SK-N-SH treated with all-trans-retinoic acid at 6 μM for 48 hours (cell line): ENCODE measurements at regions not wholly inside any gene's neighbourhood (a gene's known extent, or its start where the extent isn't known, plus 50 kb on each side); places are given as distances from the start of the nearest gene placed in this dataset.

Experiments
- ATAC-seq: fragments of 200-7000 bp; cut with Tn5 transposase; 3 replicates; pipeline ENCODE4 v1.9.1; 2020; ENCODE audit warnings: mild to moderate bottlenecking, moderate library complexity
- ARNTL ChIP-seq: fragments of 450-650 bp; formaldehyde crosslinking; IDR thresholded peaks from 2 replicates; pipeline ENCODE4 v1.5.0; 2020; ENCODE audit warnings: low read depth, mild to moderate bottlenecking, moderate library complexity, borderline replicate concordance
- BACH2 ChIP-seq: fragments of 250-450 bp; sonication (Bioruptor Pico); IDR thresholded peaks from 2 replicates; pipeline ENCODE4 v1.9.0; 2021; ENCODE audit warnings: mild to moderate bottlenecking, borderline replicate concordance
- CSDC2 ChIP-seq: fragments of 250-450 bp; sonication (Bioruptor Pico); IDR thresholded peaks from 2 replicates; pipeline ENCODE4 v1.5.0; 2020; ENCODE audit warnings: mild to moderate bottlenecking, moderate library complexity
- ESRRG ChIP-seq: fragments of 250-450 bp; sonication (Bioruptor Pico); IDR thresholded peaks from 2 replicates; pipeline ENCODE4 v1.6.1; 2021; ENCODE audit warnings: mild to moderate bottlenecking
- ISL1 ChIP-seq: fragments of 250-450 bp; sonication (Bioruptor Pico); IDR thresholded peaks from 2 replicates; pipeline ENCODE4 v2.1.2; 2022; ENCODE audit warnings: mild to moderate bottlenecking, moderate library complexity
- PPARA ChIP-seq: fragments of 250-450 bp; sonication (Bioruptor Pico); IDR thresholded peaks from 2 replicates; pipeline ENCODE4 v1.5.0; 2020; ENCODE audit warnings: mild to moderate bottlenecking, borderline replicate concordance
- RARB ChIP-seq: fragments of 250-450 bp; sonication (Bioruptor Pico); IDR thresholded peaks from 2 replicates; pipeline ENCODE4 v1.8.0; 2021; ENCODE audit warnings: mild to moderate bottlenecking, moderate library complexity
- TCF4 ChIP-seq: fragments of 250-450 bp; sonication (Bioruptor Pico); IDR thresholded peaks from 2 replicates; pipeline ENCODE4 v1.8.0; 2021; ENCODE audit warnings: mild to moderate bottlenecking, moderate library complexity, borderline replicate concordance
- TOX ChIP-seq: fragments of 250-450 bp; sonication (Bioruptor Pico); IDR thresholded peaks from 2 replicates; pipeline ENCODE4 v1.8.0; 2021; ENCODE audit warnings: mild to moderate bottlenecking, moderate library complexity, borderline replicate concordance
- ZC3H10 ChIP-seq: fragments of 250-450 bp; sonication (Bioruptor Pico); IDR thresholded peaks from 2 replicates; pipeline ENCODE4 v1.5.1; 2021; ENCODE audit warnings: mild to moderate bottlenecking, moderate library complexity
- ZFP3 ChIP-seq: fragments of 250-450 bp; sonication (Bioruptor Pico); IDR thresholded peaks from 2 replicates; pipeline ENCODE4 v1.5.0; 2020; ENCODE audit warnings: mild to moderate bottlenecking, moderate library complexity
- ZFP30 ChIP-seq: fragments of 450-650 bp; formaldehyde crosslinking; IDR thresholded peaks from 2 replicates; pipeline ENCODE4 v1.5.0; 2022; ENCODE audit warnings: mild to moderate bottlenecking, moderate library complexity
- ZNF565 ChIP-seq: fragments of 450-650 bp; formaldehyde crosslinking; conservative IDR thresholded peaks from 2 replicates; pipeline ENCODE4 v1.5.0; 2020; ENCODE audit warnings: low read depth, mild to moderate bottlenecking, moderate library complexity
- ZNF70 ChIP-seq: fragments of 450-650 bp; formaldehyde crosslinking; IDR thresholded peaks from 2 replicates; pipeline ENCODE4 v1.5.0; 2020; ENCODE audit warnings: mild to moderate bottlenecking, moderate library complexity
- ZNF8 ChIP-seq: fragments of 450-650 bp; formaldehyde crosslinking; IDR thresholded peaks from 2 replicates; pipeline ENCODE4 v1.5.0; 2020; ENCODE audit warnings: mild to moderate bottlenecking, moderate library complexity
- TF ChIP-seq, protein P1 (sequence below): fragments of 250-450 bp; sonication (Bioruptor Pico); IDR thresholded peaks from 2 replicates; pipeline ENCODE4 v1.5.1; 2021; ENCODE audit warnings: mild to moderate bottlenecking, moderate library complexity
- TF ChIP-seq, protein P2 (sequence below): fragments of 250-450 bp; sonication (Bioruptor Pico); IDR thresholded peaks from 2 replicates; pipeline ENCODE4 v1.8.0; 2020; ENCODE audit warnings: mild to moderate bottlenecking, moderate library complexity, borderline replicate concordance
- TF ChIP-seq, protein P3 (sequence below): fragments of 250-450 bp; sonication (Bioruptor Pico); IDR thresholded peaks from 2 replicates; pipeline ENCODE4 v1.8.0; 2021; ENCODE audit warnings: low read depth, mild to moderate bottlenecking, moderate library complexity, borderline replicate concordance
- TF ChIP-seq, protein P4 (sequence below): fragments of 250-450 bp; sonication (Bioruptor Pico); IDR thresholded peaks from 2 replicates; pipeline ENCODE4 v1.5.0; 2020; ENCODE audit warnings: mild to moderate bottlenecking, moderate library complexity
- TF ChIP-seq, protein P5 (sequence below): fragments of 250-450 bp; sonication (Bioruptor Pico); IDR thresholded peaks from 2 replicates; pipeline ENCODE4 v1.5.1; 2020; ENCODE audit warnings: low read depth, mild to moderate bottlenecking, moderate library complexity

DNA sequence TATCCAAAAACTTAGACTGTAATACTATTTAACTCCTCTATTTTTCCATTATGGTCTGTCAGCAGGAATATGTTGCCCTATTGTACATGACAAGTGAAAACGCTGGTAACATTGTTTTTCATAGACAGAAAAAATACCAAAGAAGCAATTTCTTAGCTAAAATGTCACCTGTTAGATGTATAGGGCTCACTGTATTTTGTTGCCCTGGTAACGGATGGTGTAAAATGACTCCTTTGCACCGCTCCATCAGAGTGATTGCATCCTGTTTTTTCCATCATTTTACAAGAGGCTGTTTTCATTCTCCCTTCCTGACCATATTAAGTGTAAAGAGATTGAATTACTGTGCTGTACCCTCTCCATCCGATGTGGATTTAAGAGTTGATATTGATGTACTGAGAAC is 460.1 kb upstream of the TLE4 start:
- ATAC-seq = no peak
- TF ChIP-seq PPARA (no peak), ESRRG (CRISPR knock-in tag) (no peak), ISL1 (CRISPR knock-in tag) (no peak), ZNF565 (CRISPR knock-in tag) (no peak), TCF4 (no peak)
- TF ChIP-seq, protein P1, sequence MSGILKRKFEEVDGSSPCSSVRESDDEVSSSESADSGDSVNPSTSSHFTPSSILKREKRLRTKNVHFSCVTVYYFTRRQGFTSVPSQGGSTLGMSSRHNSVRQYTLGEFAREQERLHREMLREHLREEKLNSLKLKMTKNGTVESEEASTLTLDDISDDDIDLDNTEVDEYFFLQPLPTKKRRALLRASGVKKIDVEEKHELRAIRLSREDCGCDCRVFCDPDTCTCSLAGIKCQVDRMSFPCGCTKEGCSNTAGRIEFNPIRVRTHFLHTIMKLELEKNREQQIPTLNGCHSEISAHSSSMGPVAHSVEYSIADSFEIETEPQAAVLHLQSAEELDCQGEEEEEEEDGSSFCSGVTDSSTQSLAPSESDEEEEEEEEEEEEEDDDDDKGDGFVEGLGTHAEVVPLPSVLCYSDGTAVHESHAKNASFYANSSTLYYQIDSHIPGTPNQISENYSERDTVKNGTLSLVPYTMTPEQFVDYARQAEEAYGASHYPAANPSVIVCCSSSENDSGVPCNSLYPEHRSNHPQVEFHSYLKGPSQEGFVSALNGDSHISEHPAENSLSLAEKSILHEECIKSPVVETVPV = no peak
- TF ChIP-seq, protein P2, sequence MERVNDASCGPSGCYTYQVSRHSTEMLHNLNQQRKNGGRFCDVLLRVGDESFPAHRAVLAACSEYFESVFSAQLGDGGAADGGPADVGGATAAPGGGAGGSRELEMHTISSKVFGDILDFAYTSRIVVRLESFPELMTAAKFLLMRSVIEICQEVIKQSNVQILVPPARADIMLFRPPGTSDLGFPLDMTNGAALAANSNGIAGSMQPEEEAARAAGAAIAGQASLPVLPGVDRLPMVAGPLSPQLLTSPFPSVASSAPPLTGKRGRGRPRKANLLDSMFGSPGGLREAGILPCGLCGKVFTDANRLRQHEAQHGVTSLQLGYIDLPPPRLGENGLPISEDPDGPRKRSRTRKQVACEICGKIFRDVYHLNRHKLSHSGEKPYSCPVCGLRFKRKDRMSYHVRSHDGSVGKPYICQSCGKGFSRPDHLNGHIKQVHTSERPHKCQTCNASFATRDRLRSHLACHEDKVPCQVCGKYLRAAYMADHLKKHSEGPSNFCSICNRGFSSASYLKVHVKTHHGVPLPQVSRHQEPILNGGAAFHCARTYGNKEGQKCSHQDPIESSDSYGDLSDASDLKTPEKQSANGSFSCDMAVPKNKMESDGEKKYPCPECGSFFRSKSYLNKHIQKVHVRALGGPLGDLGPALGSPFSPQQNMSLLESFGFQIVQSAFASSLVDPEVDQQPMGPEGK (CRISPR knock-in tag) = no peak
- TF ChIP-seq, protein P3, sequence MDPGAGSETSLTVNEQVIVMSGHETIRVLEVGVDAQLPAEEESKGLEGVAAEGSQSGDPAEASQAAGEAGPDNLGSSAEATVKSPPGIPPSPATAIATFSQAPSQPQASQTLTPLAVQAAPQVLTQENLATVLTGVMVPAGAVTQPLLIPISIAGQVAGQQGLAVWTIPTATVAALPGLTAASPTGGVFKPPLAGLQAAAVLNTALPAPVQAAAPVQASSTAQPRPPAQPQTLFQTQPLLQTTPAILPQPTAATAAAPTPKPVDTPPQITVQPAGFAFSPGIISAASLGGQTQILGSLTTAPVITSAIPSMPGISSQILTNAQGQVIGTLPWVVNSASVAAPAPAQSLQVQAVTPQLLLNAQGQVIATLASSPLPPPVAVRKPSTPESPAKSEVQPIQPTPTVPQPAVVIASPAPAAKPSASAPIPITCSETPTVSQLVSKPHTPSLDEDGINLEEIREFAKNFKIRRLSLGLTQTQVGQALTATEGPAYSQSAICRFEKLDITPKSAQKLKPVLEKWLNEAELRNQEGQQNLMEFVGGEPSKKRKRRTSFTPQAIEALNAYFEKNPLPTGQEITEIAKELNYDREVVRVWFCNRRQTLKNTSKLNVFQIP (CRISPR knock-in tag) = no peak

DNA sequence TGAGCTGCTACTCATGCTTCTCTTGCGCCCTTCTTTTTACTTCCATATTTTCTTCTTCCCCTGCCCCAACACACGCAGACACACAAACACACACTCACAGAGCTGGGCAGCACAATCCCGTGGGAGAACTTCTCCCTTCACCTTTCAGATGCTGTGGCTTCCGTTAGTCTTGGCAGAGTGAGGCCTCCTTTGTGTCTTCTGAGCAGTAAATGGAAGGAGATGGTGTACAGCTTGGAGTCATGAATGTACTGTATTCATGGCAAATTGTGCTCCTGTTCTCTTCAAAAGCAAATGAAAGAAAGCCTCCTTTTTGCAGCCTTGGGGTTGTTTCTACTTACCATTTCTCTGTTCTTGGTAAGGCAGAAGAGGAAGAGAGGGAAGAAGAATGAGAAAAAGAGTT is 456.6 kb upstream of the TLE4 start:
- TF ChIP-seq ZNF8 (CRISPR knock-in tag) (no peak), PPARA (no peak), ZNF565 (CRISPR knock-in tag) (no peak), ARNTL (CRISPR knock-in tag) (no peak), ZFP3 (CRISPR knock-in tag) (no peak), ESRRG (CRISPR knock-in tag) (no peak), RARB (no peak), TCF4 (no peak), ZC3H10 (CRISPR knock-in tag) (no peak), BACH2 (CRISPR knock-in tag) (no peak), ZNF70 (no peak), CSDC2 (CRISPR knock-in tag) (no peak), TOX (CRISPR knock-in tag) (no peak), ZFP30 (CRISPR knock-in tag) (no peak), ISL1 (CRISPR knock-in tag) (no peak)
- TF ChIP-seq, protein P4, sequence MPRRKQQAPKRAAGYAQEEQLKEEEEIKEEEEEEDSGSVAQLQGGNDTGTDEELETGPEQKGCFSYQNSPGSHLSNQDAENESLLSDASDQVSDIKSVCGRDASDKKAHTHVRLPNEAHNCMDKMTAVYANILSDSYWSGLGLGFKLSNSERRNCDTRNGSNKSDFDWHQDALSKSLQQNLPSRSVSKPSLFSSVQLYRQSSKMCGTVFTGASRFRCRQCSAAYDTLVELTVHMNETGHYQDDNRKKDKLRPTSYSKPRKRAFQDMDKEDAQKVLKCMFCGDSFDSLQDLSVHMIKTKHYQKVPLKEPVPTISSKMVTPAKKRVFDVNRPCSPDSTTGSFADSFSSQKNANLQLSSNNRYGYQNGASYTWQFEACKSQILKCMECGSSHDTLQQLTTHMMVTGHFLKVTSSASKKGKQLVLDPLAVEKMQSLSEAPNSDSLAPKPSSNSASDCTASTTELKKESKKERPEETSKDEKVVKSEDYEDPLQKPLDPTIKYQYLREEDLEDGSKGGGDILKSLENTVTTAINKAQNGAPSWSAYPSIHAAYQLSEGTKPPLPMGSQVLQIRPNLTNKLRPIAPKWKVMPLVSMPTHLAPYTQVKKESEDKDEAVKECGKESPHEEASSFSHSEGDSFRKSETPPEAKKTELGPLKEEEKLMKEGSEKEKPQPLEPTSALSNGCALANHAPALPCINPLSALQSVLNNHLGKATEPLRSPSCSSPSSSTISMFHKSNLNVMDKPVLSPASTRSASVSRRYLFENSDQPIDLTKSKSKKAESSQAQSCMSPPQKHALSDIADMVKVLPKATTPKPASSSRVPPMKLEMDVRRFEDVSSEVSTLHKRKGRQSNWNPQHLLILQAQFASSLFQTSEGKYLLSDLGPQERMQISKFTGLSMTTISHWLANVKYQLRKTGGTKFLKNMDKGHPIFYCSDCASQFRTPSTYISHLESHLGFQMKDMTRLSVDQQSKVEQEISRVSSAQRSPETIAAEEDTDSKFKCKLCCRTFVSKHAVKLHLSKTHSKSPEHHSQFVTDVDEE (CRISPR knock-in tag) = no peak
- TF ChIP-seq, protein P2 (CRISPR knock-in tag) = no peak
- TF ChIP-seq, protein P1 = no peak
- TF ChIP-seq, protein P3 (CRISPR knock-in tag) = no peak
- TF ChIP-seq, protein P5, sequence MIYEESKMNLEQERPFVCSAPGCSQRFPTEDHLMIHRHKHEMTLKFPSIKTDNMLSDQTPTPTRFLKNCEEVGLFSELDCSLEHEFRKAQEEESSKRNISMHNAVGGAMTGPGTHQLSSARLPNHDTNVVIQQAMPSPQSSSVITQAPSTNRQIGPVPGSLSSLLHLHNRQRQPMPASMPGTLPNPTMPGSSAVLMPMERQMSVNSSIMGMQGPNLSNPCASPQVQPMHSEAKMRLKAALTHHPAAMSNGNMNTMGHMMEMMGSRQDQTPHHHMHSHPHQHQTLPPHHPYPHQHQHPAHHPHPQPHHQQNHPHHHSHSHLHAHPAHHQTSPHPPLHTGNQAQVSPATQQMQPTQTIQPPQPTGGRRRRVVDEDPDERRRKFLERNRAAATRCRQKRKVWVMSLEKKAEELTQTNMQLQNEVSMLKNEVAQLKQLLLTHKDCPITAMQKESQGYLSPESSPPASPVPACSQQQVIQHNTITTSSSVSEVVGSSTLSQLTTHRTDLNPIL = no peak
- ATAC-seq = no peak
